Activated CD4-positive, alpha-beta memory T cell treated with anti-CD3 and anti-CD28 coated beads, Interleukin-2, amount 10 ng/mL, durations not matched to agents 7 days and 5 days (primary cell): ENCODE measurements at regions not wholly inside any gene's neighbourhood (a gene's known extent, or its start where the extent isn't known, plus 50 kb on each side); places are given as distances from the start of the nearest gene placed in this dataset.
"Not testable (repeated sequence)": the region's sequence is repeated elsewhere in the genome, so short reads cannot be mapped to it uniquely, and the experiment has no call there.

Source experiments
- CTCF ChIA-PET: fragments of 350-600 bp; sonication (Branson Sonifier 250); formaldehyde crosslinking; loops from one replicate; lab custom pipeline; 2021; ENCODE audit warnings: antibody characterized with exemption, inconsistent platforms; lab: Charles Lee
- POLR2A ChIA-PET: fragments of 350-600 bp; sonication (Branson Sonifier 250); formaldehyde crosslinking; loops from one replicate; lab custom pipeline; 2021; ENCODE audit warnings: antibody characterized with exemption; lab: Charles Lee
- DNase-seq: peaks from one replicate; pipeline ENCODE4 v3.0.0-alpha.2; 2020
- H3K27ac Mint-ChIP-seq: one replicate; pipeline ENCODE4 v1.8.0; 2021; ENCODE audit warnings: mild to moderate bottlenecking, mixed read lengths
- H3K27me3 Mint-ChIP-seq: one replicate; pipeline ENCODE4 v1.8.0; 2021; ENCODE audit warnings: mixed read lengths
- H3K36me3 Mint-ChIP-seq: one replicate; pipeline ENCODE4 v1.8.0; 2021; ENCODE audit warnings: low read depth, mixed read lengths
- H3K4me1 Mint-ChIP-seq: one replicate; pipeline ENCODE4 v1.8.0; 2021; ENCODE audit warnings: mixed read lengths
- H3K4me3 Mint-ChIP-seq: one replicate; pipeline ENCODE4 v1.8.0; 2021; ENCODE audit warnings: mild to moderate bottlenecking, mixed read lengths
- H3K9me3 Mint-ChIP-seq: one replicate; pipeline ENCODE4 v1.8.0; 2021; ENCODE audit warnings: mixed read lengths

DNA sequence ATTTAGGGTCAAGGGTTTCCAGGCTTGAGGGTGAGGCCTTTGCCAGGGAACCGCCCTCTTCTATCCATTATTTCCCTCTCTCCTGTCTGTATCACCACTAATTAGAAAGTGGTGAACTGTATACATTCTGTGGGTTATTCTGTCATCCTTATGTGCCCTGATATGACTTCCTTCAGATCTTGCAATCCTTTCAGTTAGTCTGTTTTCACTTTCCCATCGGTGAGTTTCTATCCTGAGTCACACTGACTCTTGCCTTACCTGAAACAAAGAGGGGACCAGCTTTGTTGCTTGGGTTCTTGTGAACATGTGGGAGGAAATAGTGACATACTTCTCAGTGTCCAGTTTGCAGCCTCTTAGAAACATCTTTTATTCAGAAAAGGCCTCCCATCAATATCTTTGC, 205.4 kb upstream of the GHR start:
- H3K36me3 Mint-ChIP-seq = no peaks in the 10 kb centered on the region
- no peak overlapping the region for H3K4me3 Mint-ChIP-seq
- no peaks in the 10 kb centered on the region for H3K9me3 Mint-ChIP-seq
- DNase-seq = no peak
- H3K27ac Mint-ChIP-seq = no peak overlapping the region
- CTCF ChIA-PET = no interaction called here
- POLR2A ChIA-PET = no interaction called here
- no peaks in the 10 kb centered on the region for H3K27me3 Mint-ChIP-seq
- no peaks in the 10 kb centered on the region for H3K4me1 Mint-ChIP-seq

DNA sequence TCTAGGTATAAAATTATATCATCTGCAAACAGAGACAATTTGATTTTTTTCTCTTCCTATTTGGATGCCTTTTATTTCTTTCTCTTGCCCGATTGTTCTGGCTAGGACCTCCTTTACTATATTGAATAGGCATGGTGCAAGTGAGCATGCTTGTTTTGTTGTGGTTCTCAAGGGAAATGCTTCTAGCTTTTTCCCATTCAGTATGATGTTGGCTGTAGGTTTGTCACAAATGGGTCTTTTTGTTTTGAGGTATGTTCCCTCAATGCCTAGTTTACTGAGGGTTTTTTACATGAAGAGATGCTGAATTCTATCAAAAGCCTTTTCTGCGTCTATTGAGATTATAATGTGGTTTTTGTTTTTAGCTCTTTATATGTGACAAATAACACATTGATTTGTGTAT, 198.2 kb upstream of the GHR start:
- H3K4me3 Mint-ChIP-seq = no peak overlapping the region
- ChIA-PET POLR2A (no interaction called here), CTCF (no interaction called here)
- DNase-seq = no peak
- H3K27ac Mint-ChIP-seq = no peak overlapping the region
- no peaks in the 10 kb centered on the region for H3K4me1 Mint-ChIP-seq
- no peaks in the 10 kb centered on the region for H3K9me3 Mint-ChIP-seq
- no peaks in the 10 kb centered on the region for H3K36me3 Mint-ChIP-seq
- no peaks in the 10 kb centered on the region for H3K27me3 Mint-ChIP-seq

DNA sequence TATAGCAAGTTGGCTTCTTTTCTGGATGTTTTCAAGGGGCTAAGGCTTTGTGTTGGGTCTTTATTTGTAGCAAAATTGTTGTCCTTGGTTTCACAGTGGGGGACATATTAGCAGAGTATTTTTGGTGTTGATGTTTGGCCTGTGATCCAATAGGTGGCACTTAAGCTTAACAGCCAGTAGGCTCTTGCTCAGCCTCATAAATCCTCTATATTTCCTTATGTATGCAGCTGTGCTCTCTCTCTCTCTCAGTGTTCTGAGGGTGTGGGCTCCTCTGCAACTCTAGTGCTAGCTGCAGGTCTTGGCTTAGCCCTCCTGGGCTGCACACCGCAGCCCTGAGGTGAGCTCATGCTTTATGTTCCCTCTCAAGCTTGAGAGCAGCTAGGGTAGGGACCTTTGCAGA, 195.0 kb upstream of the GHR start:
- ChIA-PET CTCF (no interaction called here), POLR2A (no interaction called here)
- H3K27ac Mint-ChIP-seq = no peak overlapping the region

DNA sequence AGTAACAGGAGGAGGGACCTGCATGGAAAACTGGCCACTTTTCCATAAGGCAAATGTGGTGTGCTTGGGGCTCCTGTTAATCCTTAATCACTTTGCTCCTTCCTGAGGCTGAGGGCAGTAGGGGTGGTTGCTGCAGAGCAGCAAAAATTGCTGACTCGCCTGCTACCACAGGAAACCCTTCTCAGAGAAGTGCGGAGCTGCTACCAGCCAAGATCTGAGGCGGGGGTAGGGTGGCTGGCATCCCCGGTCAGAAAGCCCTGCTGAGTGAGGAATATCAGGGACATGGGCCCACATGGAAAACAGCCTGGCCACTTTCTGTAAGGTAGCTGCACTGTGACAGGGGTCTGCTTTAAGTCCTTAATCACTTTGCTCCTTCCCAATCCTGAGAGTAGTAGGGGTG, 192.4 kb upstream of the GHR start:
- DNase-seq = no peak
- POLR2A ChIA-PET = no interaction called here
- no peaks in the 10 kb centered on the region for H3K4me1 Mint-ChIP-seq
- H3K9me3 Mint-ChIP-seq = no peaks in the 10 kb centered on the region
- no peaks in the 10 kb centered on the region for H3K27me3 Mint-ChIP-seq
- CTCF ChIA-PET = no interaction called here
- H3K36me3 Mint-ChIP-seq = no peaks in the 10 kb centered on the region
- H3K4me3 Mint-ChIP-seq = no peak overlapping the region
- no peak overlapping the region for H3K27ac Mint-ChIP-seq

More for the DNA sequence above, 195.0 kb upstream of the GHR start:
- no peaks in the 10 kb centered on the region for H3K27me3 Mint-ChIP-seq
- no peaks in the 10 kb centered on the region for H3K4me1 Mint-ChIP-seq
- no peaks in the 10 kb centered on the region for H3K9me3 Mint-ChIP-seq
- no peak overlapping the region for H3K4me3 Mint-ChIP-seq
- no peaks in the 10 kb centered on the region for H3K36me3 Mint-ChIP-seq
- DNase-seq = no peak

DNA sequence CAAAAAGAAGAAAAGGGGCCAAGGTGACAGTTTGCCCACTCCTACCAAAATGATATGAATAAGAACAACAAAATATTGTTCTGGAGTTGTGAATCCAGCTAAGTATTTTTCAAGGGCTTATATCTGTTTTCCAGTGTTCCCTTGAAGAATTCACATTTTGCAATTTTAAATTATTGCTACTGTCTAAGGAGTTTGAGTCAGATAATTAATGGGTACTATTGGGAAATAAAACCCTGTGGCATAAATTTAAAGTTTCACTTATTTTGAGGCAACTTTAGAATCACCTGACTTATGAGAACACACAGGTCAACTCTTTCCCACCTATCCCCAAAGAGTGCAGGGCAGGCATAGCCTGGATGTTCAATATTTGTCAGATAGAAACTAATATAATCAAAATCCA, 188.0 kb upstream of the GHR start:
- Mint-ChIP-seq H3K4me3 (no peak overlapping the region), H3K27me3 (no peaks in the 10 kb centered on the region), H3K36me3 (no peaks in the 10 kb centered on the region), H3K9me3 (no peaks in the 10 kb centered on the region), H3K4me1 (no peaks in the 10 kb centered on the region), H3K27ac (no peak overlapping the region)
- no peak for DNase-seq
- ChIA-PET CTCF (no interaction called here), POLR2A (no interaction called here)

DNA sequence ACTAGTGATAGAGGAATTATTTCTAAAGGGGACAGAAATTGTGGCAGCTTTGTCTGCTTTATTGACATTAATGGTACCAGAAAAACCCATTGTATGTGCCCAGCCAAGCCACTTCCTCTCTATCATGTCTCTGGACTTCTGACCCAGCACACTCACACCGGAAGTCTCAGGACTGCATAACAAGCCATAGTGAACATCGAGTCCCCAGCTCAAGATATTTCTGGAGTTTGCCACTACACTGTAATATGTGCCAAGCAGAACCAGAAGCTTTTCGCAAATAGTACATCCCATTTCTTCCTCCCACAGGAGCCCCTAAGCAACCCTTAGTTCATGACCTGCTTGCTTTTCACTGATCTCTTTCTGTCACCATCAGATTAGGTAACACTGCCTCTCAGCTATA, 187.4 kb upstream of the GHR start:
- DNase-seq = no peak
- Mint-ChIP-seq H3K4me1 (no peaks in the 10 kb centered on the region), H3K4me3 (no peak overlapping the region), H3K27me3 (no peaks in the 10 kb centered on the region), H3K27ac (no peak overlapping the region), H3K9me3 (no peaks in the 10 kb centered on the region), H3K36me3 (no peaks in the 10 kb centered on the region)
- CTCF ChIA-PET = no interaction called here
- POLR2A ChIA-PET = no interaction called here

DNA sequence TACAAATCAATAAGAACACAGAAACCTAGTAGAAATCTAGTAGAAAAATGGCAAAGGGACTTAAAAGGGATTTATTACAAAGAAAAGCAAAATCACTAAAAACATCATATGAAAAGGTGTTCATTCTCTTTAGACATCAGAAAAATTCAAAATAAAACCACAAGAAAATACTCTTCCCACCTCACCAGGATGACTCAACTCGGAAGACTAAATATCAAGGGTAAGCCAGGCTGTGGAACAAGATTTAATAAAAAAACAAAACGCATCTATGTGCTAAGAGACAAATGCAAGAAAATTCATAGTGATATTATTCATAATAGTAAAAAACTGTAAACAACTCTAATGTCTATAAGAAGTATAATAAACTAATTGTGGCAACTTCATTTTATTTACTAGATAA, 181.6 kb upstream of the GHR start:
- DNase-seq = no peak
- POLR2A ChIA-PET = no interaction called here
- Mint-ChIP-seq H3K9me3 (no peaks in the 10 kb centered on the region), H3K36me3 (no peaks in the 10 kb centered on the region), H3K27me3 (no peaks in the 10 kb centered on the region), H3K4me1 (no peaks in the 10 kb centered on the region), H3K27ac (no peak overlapping the region), H3K4me3 (no peak overlapping the region)
- CTCF ChIA-PET = no interaction called here

DNA sequence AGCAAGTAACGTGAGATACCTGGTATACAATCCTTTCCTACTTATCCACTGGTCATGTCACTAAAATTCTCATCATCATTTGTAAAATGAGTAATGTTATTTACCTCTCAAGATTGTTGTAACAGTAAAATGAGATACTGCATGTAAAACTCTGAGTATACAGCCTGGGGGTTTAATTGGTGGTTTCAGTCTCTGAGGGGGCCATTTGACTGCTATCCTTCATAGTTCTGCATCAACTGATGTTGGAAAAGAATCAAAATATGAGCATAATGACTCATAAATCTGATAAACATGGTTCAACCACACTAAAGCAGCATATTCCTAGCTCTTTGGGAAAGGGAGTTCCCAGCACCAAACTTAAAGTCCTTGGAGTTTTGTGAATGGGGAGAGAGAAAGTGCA, 181.0 kb upstream of the GHR start:
- Mint-ChIP-seq H3K4me3 (no peak overlapping the region), H3K27ac (no peak overlapping the region), H3K36me3 (no peaks in the 10 kb centered on the region), H3K27me3 (no peaks in the 10 kb centered on the region), H3K4me1 (no peaks in the 10 kb centered on the region), H3K9me3 (no peaks in the 10 kb centered on the region)
- POLR2A ChIA-PET = no interaction called here
- CTCF ChIA-PET = no interaction called here
- DNase-seq = no peak

DNA sequence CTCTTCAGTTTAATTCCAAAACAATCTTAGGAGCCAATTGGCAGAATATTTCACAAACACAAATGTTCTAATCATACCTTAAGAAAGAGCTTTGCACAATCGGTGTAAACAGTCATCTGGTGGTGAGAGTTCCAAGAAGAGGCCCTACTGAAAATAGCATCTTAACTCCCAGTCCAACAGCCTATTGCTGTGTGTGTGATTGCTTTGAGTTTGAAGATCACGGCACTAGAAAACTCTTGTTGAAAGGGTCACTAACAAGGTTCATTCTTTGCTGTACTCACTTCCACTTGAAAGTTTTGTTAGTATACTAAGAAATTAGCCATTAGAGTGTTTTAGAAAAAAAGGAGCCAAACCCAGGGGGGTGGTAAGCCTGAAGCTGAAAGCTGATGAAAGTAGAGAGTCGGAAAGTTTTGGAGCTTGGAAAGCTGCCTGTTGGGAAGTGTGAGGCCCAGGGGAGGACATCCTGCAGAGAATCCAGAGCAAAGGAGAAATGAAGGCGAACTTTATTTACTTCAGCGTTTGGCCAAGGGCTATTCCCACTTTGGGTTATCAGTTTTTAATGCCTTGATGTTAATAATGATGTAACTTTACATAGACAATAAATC, 180.3 kb upstream of the GHR start:
- H3K27me3 Mint-ChIP-seq = no peaks in the 10 kb centered on the region
- CTCF ChIA-PET = no interaction called here
- no peak overlapping the region for H3K4me3 Mint-ChIP-seq
- no peaks in the 10 kb centered on the region for H3K9me3 Mint-ChIP-seq
- no peaks in the 10 kb centered on the region for H3K4me1 Mint-ChIP-seq
- DNase-seq = no peak
- H3K27ac Mint-ChIP-seq = no peak overlapping the region
- no peaks in the 10 kb centered on the region for H3K36me3 Mint-ChIP-seq
- POLR2A ChIA-PET = no interaction called here

DNA sequence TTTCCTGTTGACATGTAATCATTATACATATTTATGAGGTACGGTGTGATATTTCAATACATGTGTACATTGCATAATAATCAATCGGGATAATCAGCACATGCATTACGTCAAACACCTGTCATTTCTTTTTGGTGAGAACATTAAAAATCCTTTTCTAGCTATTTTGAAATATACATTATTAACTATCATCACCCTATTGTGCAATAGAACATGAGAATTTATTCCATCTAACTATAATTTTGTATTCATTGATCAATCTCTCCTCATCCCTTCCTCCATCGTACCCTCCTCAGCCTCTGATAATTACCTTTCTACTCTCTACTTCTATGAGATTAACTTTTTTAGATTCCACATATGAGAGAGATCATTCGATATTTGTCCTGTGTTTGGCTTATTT, 170.9 kb upstream of the GHR start:
- no peaks in the 10 kb centered on the region for H3K36me3 Mint-ChIP-seq
- no peaks in the 10 kb centered on the region for H3K27me3 Mint-ChIP-seq
- POLR2A ChIA-PET = no interaction called here
- H3K4me1 Mint-ChIP-seq = no peaks in the 10 kb centered on the region
- no peak overlapping the region for H3K4me3 Mint-ChIP-seq
- H3K9me3 Mint-ChIP-seq = no peaks in the 10 kb centered on the region
- CTCF ChIA-PET = no interaction called here
- DNase-seq = no peak
- no peak overlapping the region for H3K27ac Mint-ChIP-seq

DNA sequence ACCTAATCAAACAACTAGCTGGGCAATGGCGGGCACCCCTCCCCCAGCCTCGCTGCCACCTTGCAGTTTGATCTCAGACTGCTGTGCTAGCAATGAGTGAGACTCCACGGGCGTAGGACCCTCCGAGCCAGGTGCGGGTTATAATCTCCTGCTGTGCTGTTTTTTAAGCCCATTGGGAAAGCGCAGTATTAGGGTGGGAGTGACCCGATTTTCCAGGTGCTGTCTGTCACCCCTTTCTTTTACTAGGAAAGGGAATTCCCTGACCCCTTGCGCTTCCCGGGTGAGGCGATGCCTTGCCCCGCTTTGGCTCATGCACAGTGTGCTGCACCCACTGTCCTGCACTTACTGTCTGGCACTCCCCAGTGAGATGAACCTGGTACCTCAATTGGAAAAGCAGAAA, 163.3 kb upstream of the GHR start:
- CTCF ChIA-PET = not testable (repeated sequence)

DNA sequence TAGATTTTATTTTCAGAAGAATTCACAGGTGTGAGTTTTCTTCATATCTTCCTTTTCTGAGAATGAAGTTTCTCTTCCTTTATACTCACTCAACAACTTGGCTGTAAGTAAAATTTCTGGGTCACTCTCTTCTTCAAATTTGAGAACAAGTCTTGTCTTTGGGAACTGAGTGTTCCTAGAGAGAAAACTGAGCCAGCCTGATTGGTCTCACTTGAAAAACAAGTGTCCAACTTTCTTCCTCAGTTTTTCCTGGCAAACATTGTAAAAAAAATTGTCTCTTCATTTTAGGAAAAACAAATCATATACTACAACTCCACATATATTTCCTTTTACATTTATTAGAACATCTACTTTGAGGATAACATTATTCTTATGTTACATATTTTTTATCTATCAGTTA, 156.1 kb upstream of the GHR start:
- peaks cover 2% of the 10 kb centered on the region for H3K4me1 Mint-ChIP-seq
- H3K27me3 Mint-ChIP-seq = peaks cover 2% of the 10 kb centered on the region
- POLR2A ChIA-PET = no interaction called here
- no peak for DNase-seq
- H3K4me3 Mint-ChIP-seq = no peak overlapping the region
- no peaks in the 10 kb centered on the region for H3K36me3 Mint-ChIP-seq
- H3K9me3 Mint-ChIP-seq = no peaks in the 10 kb centered on the region
- no peak overlapping the region for H3K27ac Mint-ChIP-seq
- CTCF ChIA-PET = no interaction called here

More for the DNA sequence above, 163.3 kb upstream of the GHR start:
- H3K4me1 Mint-ChIP-seq, POLR2A ChIA-PET, H3K27me3 Mint-ChIP-seq, H3K9me3 Mint-ChIP-seq, H3K36me3 Mint-ChIP-seq, H3K27ac Mint-ChIP-seq, DNase-seq, H3K4me3 Mint-ChIP-seq: not testable (repeated sequence)

DNA sequence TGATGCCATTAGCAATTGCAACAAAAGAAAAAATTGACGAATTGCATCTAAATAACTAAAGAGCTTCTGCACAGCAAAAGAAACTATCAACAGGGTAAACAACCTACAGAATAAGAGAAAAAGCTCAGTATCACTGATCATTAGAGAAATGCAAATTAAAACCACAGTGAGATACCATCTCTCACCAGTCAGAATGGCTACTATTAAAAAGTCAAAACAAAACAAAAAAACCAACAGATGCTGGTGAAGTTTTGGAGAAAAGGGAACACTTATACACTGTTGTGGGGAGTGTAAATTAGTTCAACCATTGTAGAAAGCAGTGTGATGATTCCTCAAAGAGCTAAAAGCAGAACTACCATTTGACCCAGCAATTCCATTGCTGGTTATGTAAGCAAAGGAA, 155.1 kb upstream of the GHR start:
- CTCF ChIA-PET, H3K4me1 Mint-ChIP-seq, H3K27me3 Mint-ChIP-seq, DNase-seq, H3K27ac Mint-ChIP-seq, POLR2A ChIA-PET, H3K9me3 Mint-ChIP-seq, H3K4me3 Mint-ChIP-seq, H3K36me3 Mint-ChIP-seq: not testable (repeated sequence)

DNA sequence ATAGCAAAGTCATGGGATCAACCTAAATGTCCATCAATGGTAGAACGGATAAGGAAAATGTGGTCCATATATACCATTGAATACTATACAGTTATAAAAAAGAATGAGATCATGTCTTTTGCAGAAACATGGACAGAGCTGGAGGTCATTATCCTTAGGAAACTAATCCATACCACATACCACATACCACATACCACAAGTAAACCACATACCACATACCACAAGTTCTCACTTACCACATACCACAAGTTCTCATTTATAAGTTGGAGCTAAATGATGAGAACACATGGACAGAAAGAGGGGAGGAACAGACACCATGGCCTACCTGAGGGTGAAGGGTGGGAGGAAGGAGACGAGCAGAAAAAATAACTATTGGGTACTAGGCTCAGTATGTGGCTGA, 154.6 kb upstream of the GHR start:
- H3K4me1 Mint-ChIP-seq = peaks cover 2% of the 10 kb centered on the region
- H3K4me3 Mint-ChIP-seq = no peak overlapping the region
- POLR2A ChIA-PET = interaction anchor here (0.6 kb wide), 1 partner anchor 167 kb away, joined by 3 read pairs; no protein-coding TSS in a partner anchor
- H3K27me3 Mint-ChIP-seq = peaks cover 4% of the 10 kb centered on the region
- H3K36me3 Mint-ChIP-seq = no peaks in the 10 kb centered on the region
- no peak for DNase-seq
- H3K9me3 Mint-ChIP-seq = no peaks in the 10 kb centered on the region
- peak overlapping the region; percentile 16 for H3K27ac Mint-ChIP-seq
- CTCF ChIA-PET = no interaction called here
